HEK293T (cell line): ENCODE measurements at regions not wholly inside any gene's neighbourhood (a gene's known extent, or its start where the extent isn't known, plus 50 kb on each side); places are given as distances from the start of the nearest gene placed in this dataset.

Experiments used
- FOXM1 ChIP-seq: fragments of 450-650 bp; IDR thresholded peaks from 2 replicates; pipeline ENCODE4 v1.6.1; 2017; ENCODE audit warnings: mild to moderate bottlenecking, borderline replicate concordance
- HDGF ChIP-seq: fragments of 450-650 bp; IDR thresholded peaks from 2 replicates; pipeline ENCODE4 v1.6.1; 2017; ENCODE audit warnings: antibody characterized with exemption, borderline replicate concordance
- LEF1 ChIP-seq: fragments of 450-650 bp; IDR thresholded peaks from 2 replicates; pipeline ENCODE4 v1.6.1; 2017; ENCODE audit warnings: mild to moderate bottlenecking, borderline replicate concordance
- SP1 ChIP-seq: fragments of 450-650 bp; IDR thresholded peaks from 2 replicates; pipeline ENCODE4 v1.6.1; 2017

DNA sequence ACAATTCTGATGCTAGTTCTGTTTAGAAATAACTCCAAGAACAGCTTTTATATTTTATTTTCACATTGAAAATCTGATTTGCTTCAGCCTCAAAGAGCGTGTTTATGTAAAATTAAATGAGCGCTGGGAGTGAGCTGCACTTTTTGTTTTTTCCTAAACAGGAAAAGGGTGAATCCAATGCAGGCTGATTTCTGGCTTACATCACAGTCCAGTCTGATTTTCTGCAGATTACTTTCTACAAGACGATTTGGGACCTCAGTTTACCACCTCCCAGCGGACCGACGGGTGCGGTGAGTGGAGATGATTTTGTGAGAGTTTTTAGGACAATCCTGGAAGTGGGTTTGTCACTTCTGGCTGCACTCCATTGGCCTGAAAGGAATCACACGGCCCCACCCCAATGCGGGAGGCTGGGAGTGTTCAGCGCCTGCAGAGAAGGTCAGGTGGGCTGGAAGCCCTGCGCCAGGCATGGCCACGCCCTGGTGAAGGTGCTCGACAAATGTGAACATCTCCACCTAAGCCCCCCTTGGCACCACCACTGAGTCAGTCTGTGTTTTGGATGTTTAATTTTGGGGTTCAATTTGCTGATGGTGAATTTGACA, 90.1 kb downstream of the ANKRD10 start:
- TF ChIP-seq SP1 (no peak), HDGF (no peak), FOXM1 (no peak), LEF1 (no peak)
